ENCODE measurements at regions not wholly inside any gene's neighbourhood (a gene's known extent, or its start where the extent isn't known, plus 50 kb on each side); places are given as distances from the start of the nearest gene placed in this dataset.
"Not testable (repeated sequence)": the region's sequence is repeated elsewhere in the genome, so short reads cannot be mapped to it uniquely, and the experiment has no call there.

GRCh38 chr1:196108990-196109389 lies 499.2 kb downstream of the KCNT2 start:
- TF ChIP-seq POLR2AphosphoS5, POLR2A, TAF1 (IDR thresholded peaks at IDR 0.05; ENCODE audit: low read depth, low read length): not testable (repeated sequence)
